ENCODE measurements at regions not wholly inside any gene's neighbourhood (a gene's known extent, or its start where the extent isn't known, plus 50 kb on each side); places are given as distances from the start of the nearest gene placed in this dataset.

DNA sequence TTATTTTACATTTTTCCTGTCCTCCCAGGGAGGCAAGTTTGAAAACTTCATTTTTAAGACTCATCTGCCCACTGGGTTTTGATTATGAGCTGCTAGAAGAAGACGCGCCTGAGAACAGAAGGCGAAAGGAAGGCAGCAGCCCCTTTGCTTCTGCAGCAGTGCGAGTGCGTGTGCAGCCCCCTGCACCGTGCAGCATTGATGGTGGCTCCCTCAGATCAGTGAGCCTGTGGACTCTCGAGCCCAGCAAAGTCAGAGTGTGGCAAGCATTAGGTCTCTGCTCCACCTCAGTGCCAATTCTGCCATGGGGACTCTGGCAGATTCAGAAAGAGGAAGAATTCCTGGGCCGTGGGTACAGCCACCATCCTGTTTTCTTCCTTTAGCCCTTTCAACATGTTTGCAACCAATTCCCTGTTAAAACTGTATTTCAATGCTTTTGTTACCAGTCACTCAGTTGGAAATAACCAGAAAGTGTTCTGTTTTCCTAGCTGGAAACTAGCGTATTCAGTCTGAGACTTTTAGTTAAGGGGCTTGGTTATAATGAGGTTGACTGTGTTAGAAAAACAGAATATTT is 134.8 kb upstream of the OGFRL1 start:
- H3K79me2 ChIP-seq (ENCODE audit: insufficient read depth, low read length) = no peaks in the 10 kb centered on the region
- H3K27ac Mint-ChIP-seq = peak overlapping the region in 1 of 3 experiments; percentile 3; a peak in 1 of 7 replicates
- H3K18ac ChIP-seq (ENCODE audit: insufficient read length, low read depth, low read length) = no peak overlapping the region
- no peak overlapping the region for H3K4ac ChIP-seq (ENCODE audit: low read depth, low read length)
- no peaks in the 10 kb centered on the region for H3K27me3 Mint-ChIP-seq (ENCODE audit: low read depth)
- H3K9me3 Mint-ChIP-seq = no peaks in the 10 kb centered on the region
- H4K20me1 ChIP-seq (ENCODE audit: control insufficient read depth, insufficient read depth, insufficient read length) = no peaks in the 10 kb centered on the region
- no peaks in the 10 kb centered on the region for H3K9me3 ChIP-seq (ENCODE audit: control insufficient read depth, low read depth, low read length)
- H3K9ac ChIP-seq (ENCODE audit: extremely low read depth, insufficient read length, low read length) = no peak overlapping the region
- H2BK120ac ChIP-seq (ENCODE audit: low read depth, low read length, poor library complexity, severe bottlenecking) = no peak overlapping the region
- no peak overlapping the region for H3K14ac ChIP-seq (ENCODE audit: insufficient read depth, low read length)
- DNase-seq = no peak
- no peaks in the 10 kb centered on the region for H3K27me3 ChIP-seq (ENCODE audit: insufficient read depth, low read length)
- no peak overlapping the region for H2BK20ac ChIP-seq (ENCODE audit: low read depth, low read length, poor library complexity, severe bottlenecking)
- TF ChIP-seq, protein P1, sequence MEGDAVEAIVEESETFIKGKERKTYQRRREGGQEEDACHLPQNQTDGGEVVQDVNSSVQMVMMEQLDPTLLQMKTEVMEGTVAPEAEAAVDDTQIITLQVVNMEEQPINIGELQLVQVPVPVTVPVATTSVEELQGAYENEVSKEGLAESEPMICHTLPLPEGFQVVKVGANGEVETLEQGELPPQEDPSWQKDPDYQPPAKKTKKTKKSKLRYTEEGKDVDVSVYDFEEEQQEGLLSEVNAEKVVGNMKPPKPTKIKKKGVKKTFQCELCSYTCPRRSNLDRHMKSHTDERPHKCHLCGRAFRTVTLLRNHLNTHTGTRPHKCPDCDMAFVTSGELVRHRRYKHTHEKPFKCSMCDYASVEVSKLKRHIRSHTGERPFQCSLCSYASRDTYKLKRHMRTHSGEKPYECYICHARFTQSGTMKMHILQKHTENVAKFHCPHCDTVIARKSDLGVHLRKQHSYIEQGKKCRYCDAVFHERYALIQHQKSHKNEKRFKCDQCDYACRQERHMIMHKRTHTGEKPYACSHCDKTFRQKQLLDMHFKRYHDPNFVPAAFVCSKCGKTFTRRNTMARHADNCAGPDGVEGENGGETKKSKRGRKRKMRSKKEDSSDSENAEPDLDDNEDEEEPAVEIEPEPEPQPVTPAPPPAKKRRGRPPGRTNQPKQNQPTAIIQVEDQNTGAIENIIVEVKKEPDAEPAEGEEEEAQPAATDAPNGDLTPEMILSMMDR (conservative IDR thresholded peaks at IDR 0.05) = no peak
- no peak overlapping the region for H4K5ac ChIP-seq (ENCODE audit: insufficient read length, low read depth, low read length)
- no CpG with 5 or more reads among the region's 9 CpGs for WGBS (ENCODE audit: extremely low coverage, insufficient read length, low lambda C conversion rate)
- H3T11ph ChIP-seq (ENCODE audit: low read length) = no peak overlapping the region
- H4K8ac ChIP-seq (replicated peaks; ENCODE audit: insufficient read length, low read depth, low read length) = no peak overlapping the region
- peaks cover 2% of the 10 kb centered on the region; the same call in 1 of the 2 replicates for H3K4me1 ChIP-seq (ENCODE audit: insufficient read depth, low read length)
- no peaks in the 10 kb centered on the region for H3K23me2 ChIP-seq (ENCODE audit: insufficient read length, low read depth, low read length, poor library complexity, severe bottlenecking)
- H3K79me1 ChIP-seq (ENCODE audit: insufficient read depth, low read depth, low read length, poor library complexity, severe bottlenecking) = no peaks in the 10 kb centered on the region
- H3K27ac ChIP-seq (ENCODE audit: insufficient read length, low read depth, low read length) = no peak overlapping the region
- no peak overlapping the region for H3K4me3 Mint-ChIP-seq
- H2BK12ac ChIP-seq (ENCODE audit: insufficient read length, low read depth, low read length) = no peak overlapping the region
- H2AFZ ChIP-seq (ENCODE audit: low read length) = peak overlapping the region; percentile 27
- no peak overlapping the region for H4K91ac ChIP-seq (ENCODE audit: insufficient read length, low read depth, low read length)
- H2AK5ac ChIP-seq (ENCODE audit: insufficient read length, low read length) = no peak overlapping the region
- no peak overlapping the region for H3K56ac ChIP-seq (ENCODE audit: insufficient read length, low read depth, low read length)
- peaks cover 34 to 41% of the 10 kb centered on the region in 2 experiments for H3K4me1 Mint-ChIP-seq
- H3K36me3 Mint-ChIP-seq (ENCODE audit: insufficient read depth in 1 of 3, low read depth in 3 of 3) = no peaks in the 10 kb centered on the region
- no peak overlapping the region for H3K23ac ChIP-seq (ENCODE audit: insufficient read length, low read depth, low read length)
- no peak overlapping the region for H2BK5ac ChIP-seq (ENCODE audit: insufficient read length, low read length)
- no peak overlapping the region for H3K4me2 ChIP-seq (ENCODE audit: insufficient read depth, insufficient read length, low read length)
- no peak overlapping the region for H2BK15ac ChIP-seq (ENCODE audit: low read depth, low read length)
